HCT116 (cell line): ENCODE measurements at regions not wholly inside any gene's neighbourhood (a gene's known extent, or its start where the extent isn't known, plus 50 kb on each side); places are given as distances from the start of the nearest gene placed in this dataset.

ENCODE experiments used
- ATF3 ChIP-seq: IDR thresholded peaks from 2 replicates; pipeline ENCODE4 v1.6.1; 2012
- EZH2 ChIP-seq: fragments of 200-600 bp; sonication (generic); IDR thresholded peaks from 2 replicates; pipeline ENCODE4 v1.6.1; 2017; ENCODE audit warnings: antibody characterized with exemption, mixed run types
- FOSL1 ChIP-seq: IDR thresholded peaks from 2 replicates; pipeline ENCODE4 v1.6.1; 2012; ENCODE audit warnings: low read depth
- MAX ChIP-seq: IDR thresholded peaks from 2 replicates; pipeline ENCODE4 v1.6.1; 2012
- POLR2A ChIP-seq: IDR thresholded peaks from 2 replicates; pipeline ENCODE4 v1.7.0; 2011; ENCODE audit warnings: borderline replicate concordance; ENCODE audit not compliant: insufficient read depth, insufficient read length; ENCODE audit errors: extremely low read depth
- POLR2AphosphoS5 ChIP-seq: IDR thresholded peaks from 2 replicates; pipeline ENCODE4 v1.6.1; 2011; ENCODE audit warnings: mild to moderate bottlenecking, low read depth, low read length, moderate library complexity
- TF ChIP-seq, protein P1 (sequence below), 3 experiments: fragments of 200-600 bp in 1 of 3; sonication (generic) in 1 of 3; IDR thresholded peaks in 2 of 3; conservative IDR thresholded peaks in 1 of 3; 2 replicates each; pipeline ENCODE4 v1.5.1; 2012 to 2017; ENCODE audit warnings: low read depth in 2 of 3, low read length in 2 of 3, antibody characterized with exemption in 1 of 3, borderline replicate concordance in 1 of 3, control low read depth in 1 of 3, mild to moderate bottlenecking in 1 of 3, mixed read lengths in 1 of 3, mixed run types in 1 of 3, moderate library complexity in 1 of 3; ENCODE audit not compliant: insufficient read depth in 1 of 3
- TF ChIP-seq, protein P2 (sequence below): IDR thresholded peaks from 2 replicates; pipeline ENCODE4 v1.6.1; 2012; ENCODE audit warnings: low read depth

- TF ChIP-seq EZH2, result no peak
- TF ChIP-seq MAX, result no peak
- no peak for TF ChIP-seq POLR2A
- no peak for TF ChIP-seq POLR2AphosphoS5
- TF ChIP-seq, protein P1, sequence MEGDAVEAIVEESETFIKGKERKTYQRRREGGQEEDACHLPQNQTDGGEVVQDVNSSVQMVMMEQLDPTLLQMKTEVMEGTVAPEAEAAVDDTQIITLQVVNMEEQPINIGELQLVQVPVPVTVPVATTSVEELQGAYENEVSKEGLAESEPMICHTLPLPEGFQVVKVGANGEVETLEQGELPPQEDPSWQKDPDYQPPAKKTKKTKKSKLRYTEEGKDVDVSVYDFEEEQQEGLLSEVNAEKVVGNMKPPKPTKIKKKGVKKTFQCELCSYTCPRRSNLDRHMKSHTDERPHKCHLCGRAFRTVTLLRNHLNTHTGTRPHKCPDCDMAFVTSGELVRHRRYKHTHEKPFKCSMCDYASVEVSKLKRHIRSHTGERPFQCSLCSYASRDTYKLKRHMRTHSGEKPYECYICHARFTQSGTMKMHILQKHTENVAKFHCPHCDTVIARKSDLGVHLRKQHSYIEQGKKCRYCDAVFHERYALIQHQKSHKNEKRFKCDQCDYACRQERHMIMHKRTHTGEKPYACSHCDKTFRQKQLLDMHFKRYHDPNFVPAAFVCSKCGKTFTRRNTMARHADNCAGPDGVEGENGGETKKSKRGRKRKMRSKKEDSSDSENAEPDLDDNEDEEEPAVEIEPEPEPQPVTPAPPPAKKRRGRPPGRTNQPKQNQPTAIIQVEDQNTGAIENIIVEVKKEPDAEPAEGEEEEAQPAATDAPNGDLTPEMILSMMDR (IDR thresholded peaks at IDR 0.05 in 2 of 3, conservative IDR thresholded peaks at IDR 0.05 in 1 of 3; ENCODE audit: borderline replicate concordance in 1 of 3, insufficient read depth in 1 of 3, low read depth in 2 of 3, low read length in 2 of 3), result no peak
- no peak for TF ChIP-seq ATF3
- no peak for TF ChIP-seq FOSL1
- TF ChIP-seq, protein P2, sequence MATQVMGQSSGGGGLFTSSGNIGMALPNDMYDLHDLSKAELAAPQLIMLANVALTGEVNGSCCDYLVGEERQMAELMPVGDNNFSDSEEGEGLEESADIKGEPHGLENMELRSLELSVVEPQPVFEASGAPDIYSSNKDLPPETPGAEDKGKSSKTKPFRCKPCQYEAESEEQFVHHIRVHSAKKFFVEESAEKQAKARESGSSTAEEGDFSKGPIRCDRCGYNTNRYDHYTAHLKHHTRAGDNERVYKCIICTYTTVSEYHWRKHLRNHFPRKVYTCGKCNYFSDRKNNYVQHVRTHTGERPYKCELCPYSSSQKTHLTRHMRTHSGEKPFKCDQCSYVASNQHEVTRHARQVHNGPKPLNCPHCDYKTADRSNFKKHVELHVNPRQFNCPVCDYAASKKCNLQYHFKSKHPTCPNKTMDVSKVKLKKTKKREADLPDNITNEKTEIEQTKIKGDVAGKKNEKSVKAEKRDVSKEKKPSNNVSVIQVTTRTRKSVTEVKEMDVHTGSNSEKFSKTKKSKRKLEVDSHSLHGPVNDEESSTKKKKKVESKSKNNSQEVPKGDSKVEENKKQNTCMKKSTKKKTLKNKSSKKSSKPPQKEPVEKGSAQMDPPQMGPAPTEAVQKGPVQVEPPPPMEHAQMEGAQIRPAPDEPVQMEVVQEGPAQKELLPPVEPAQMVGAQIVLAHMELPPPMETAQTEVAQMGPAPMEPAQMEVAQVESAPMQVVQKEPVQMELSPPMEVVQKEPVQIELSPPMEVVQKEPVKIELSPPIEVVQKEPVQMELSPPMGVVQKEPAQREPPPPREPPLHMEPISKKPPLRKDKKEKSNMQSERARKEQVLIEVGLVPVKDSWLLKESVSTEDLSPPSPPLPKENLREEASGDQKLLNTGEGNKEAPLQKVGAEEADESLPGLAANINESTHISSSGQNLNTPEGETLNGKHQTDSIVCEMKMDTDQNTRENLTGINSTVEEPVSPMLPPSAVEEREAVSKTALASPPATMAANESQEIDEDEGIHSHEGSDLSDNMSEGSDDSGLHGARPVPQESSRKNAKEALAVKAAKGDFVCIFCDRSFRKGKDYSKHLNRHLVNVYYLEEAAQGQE, result no peak
Measured at GRCh38 chr6:149247385-149247763, 70.1 kb upstream of the TAB2 start.
